Fibroblast of lung (primary cell): ENCODE measurements at regions not wholly inside any gene's neighbourhood (a gene's known extent, or its start where the extent isn't known, plus 50 kb on each side); places are given as distances from the start of the nearest gene placed in this dataset.

Source experiments
- EZH2 ChIP-seq: IDR thresholded peaks from 2 replicates; pipeline ENCODE4 v1.5.1; 2012; ENCODE audit warnings: low read length, control low read depth, mild to moderate bottlenecking; ENCODE audit errors: missing control alignments
- TF ChIP-seq, protein P1 (sequence below), 2 donors: IDR thresholded peaks in 1 of 2; conservative IDR thresholded peaks in 1 of 2; 1 replicate in 1 of 2; 2 replicates in 1 of 2; pipeline ENCODE4 v1.5.1; 2011 to 2012; ENCODE audit warnings: low read length in 2 of 2, control low read depth in 1 of 2, inconsistent platforms in 1 of 2, low read depth in 1 of 2, mild to moderate bottlenecking in 1 of 2

DNA sequence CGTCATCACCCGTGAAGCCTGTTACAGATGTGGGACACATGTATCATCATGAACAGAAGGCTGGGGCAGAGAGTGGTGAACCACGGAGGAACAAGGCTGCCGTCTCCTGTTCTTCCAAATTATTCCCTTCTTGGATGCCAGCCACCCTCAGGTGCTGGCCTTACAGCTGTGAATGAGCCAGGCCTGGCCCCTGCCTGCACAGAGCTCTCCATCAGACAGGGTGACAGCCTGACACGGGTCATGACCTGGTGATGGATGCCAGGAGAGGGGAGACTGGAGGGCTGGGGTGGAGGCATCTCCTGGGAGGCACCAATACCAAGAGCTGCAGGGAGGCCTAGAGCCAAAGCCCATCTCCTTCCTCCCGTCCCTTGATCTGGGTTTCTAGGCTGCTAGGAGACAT, 230.0 kb upstream of the C1orf174 start:
- TF ChIP-seq, protein P1, sequence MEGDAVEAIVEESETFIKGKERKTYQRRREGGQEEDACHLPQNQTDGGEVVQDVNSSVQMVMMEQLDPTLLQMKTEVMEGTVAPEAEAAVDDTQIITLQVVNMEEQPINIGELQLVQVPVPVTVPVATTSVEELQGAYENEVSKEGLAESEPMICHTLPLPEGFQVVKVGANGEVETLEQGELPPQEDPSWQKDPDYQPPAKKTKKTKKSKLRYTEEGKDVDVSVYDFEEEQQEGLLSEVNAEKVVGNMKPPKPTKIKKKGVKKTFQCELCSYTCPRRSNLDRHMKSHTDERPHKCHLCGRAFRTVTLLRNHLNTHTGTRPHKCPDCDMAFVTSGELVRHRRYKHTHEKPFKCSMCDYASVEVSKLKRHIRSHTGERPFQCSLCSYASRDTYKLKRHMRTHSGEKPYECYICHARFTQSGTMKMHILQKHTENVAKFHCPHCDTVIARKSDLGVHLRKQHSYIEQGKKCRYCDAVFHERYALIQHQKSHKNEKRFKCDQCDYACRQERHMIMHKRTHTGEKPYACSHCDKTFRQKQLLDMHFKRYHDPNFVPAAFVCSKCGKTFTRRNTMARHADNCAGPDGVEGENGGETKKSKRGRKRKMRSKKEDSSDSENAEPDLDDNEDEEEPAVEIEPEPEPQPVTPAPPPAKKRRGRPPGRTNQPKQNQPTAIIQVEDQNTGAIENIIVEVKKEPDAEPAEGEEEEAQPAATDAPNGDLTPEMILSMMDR (conservative IDR thresholded peaks at IDR 0.05 in 1 of 2, IDR thresholded peaks at IDR 0.05 in 1 of 2; ENCODE audit: low read depth in 1 of 2, low read length in 2 of 2) = no peak
- no peak for TF ChIP-seq EZH2
